ENCODE measurements at regions not wholly inside any gene's neighbourhood (a gene's known extent, or its start where the extent isn't known, plus 50 kb on each side); places are given as distances from the start of the nearest gene placed in this dataset.

DNA sequence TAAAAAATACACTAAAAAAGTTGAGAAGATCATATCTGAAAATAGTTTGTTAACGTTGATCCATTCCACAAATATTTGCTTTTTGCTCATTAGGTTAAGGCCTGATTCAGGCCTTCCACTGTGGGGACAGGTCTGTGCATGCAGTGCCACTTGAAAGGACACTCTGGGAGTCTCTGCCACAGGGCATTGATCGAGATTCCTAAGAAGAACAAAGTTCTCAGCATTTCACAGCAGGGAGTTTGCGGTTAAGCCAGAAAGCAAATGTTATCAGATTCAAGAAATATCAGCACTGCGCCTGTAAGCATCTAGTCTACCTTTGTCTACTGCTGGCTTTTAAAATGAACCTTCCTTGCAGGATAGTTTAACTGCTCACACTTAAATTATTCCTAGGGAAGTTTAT lies 62.2 kb upstream of the TNIP3 start:
- DNase-seq = no peak

DNA sequence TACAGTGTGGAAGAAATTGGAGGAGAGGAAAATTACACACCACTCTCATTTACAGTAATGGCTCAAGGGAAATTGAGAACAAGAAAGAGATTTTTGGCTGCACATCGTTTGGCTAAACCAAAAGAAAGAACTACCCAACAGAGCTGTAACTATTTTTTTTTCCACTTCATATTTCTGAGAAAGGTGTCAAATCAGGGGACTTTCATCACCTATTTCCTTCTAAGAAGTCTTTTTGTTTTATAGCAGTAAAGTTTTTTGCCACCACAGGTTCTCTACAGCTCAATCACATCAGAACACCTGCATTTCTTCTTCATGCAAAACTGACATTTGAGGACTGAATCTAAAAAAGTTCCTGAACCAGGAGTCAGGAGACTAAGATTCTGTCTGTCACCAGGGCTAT lies 57.5 kb upstream of the TNIP3 start:
- no peak for DNase-seq

DNA sequence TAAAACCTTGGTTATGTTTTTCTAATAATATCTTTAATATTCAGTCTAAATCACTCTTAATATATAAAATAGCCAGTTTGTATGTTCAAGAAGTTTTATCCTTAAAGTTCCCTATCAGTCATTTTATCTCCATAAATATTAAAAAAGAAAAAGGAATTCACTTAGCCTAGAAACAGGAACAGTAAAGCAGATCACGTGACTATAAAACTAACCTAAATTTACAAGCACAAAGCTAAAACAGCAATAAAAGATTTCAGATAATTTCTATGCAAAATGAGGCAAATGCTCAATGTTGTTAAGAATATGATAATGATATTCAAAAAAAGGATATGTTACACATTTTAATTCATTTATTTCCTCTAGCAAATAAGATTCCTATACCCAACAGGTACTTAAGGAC lies 57.1 kb upstream of the TNIP3 start:
- DNase-seq = no peak

DNA sequence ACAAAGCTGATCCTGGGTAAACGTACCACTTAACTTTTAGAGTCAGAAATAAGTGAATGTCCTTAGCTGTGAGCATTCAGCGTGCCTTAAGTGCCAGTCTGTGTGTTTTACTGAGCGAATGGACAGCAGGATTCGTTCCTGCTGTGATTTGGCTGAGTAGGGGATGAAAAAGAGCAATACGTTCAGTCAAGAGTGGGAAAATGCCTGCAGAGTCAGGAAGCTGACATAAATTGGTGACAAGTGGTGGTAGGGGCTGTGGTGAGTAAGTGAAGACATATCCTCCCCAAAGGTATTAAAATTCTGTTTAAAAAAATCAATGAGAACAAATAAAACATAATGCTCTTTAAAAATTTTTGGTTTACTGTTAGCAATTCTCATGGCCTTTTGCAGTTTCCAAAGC lies 56.6 kb upstream of the TNIP3 start:
- DNase-seq = no peak

DNA sequence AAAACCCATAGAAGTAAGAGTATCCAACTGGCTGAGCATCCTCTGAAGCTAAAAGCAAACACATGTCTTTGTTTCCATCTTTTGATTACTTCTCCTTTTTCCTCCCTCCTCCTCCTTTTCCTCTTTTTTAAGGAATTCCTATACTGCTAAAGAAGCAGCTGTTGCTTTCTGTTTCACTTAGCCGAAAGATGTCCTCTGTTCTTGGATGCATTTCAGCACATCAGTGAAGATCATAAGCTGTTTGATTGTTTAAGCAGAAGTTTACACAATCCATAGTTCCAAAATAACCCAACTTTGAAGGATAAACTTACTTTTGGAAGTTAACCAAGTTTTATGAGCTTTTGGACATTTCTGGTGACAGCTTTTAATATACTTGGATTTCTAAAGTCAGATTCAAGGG lies 55.1 kb upstream of the TNIP3 start:
- no peak for DNase-seq

DNA sequence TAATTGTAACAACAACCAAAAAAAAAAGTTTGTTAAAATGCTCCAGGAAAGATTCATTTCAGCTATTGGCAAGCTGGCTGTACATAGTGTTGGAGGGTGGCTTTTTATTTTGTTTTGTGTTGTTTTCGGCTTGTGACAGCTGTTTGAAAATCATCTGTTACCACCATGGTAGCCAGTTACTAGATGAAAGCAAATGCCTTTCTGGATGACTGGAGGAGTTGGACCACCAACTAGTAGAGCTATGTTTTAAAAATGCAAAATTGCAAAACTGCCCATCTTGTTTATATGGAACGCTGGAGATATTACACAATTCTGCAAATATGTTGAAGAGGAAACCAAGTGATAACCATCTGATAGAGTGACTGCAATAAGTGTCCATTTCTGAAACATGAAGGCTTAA lies 53.2 kb upstream of the TNIP3 start:
- DNase-seq = no peak

DNA sequence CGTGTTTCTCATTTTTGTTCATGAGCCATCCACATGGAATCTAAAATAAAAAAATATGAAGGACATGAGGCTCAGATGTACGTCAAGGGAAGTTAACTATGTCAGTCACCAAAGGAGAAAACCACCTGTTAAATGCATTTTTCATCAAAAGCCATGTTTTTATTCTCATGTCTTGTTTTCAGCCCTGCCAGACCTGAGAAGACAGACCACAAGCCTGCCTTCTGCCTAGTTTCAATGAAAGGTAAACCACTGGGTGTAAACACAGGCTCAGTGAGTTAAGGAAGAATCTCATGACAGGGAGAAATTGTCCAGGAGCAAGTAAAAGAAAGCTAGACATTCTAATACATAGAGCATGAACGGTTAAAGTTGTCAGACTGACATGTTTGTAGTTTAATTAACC lies 52.3 kb upstream of the TNIP3 start:
- no peak for DNase-seq

GRCh38 chr4:121213940-121214339 lies 49.8 kb upstream of the TNIP3 start:
- DNase-seq = no peak

All from occipital lobe (tissue), 1 donor.